ENCODE measurements at regions not wholly inside any gene's neighbourhood (a gene's known extent, or its start where the extent isn't known, plus 50 kb on each side); places are given as distances from the start of the nearest gene placed in this dataset.
"Not testable (repeated sequence)": the region's sequence is repeated elsewhere in the genome, so short reads cannot be mapped to it uniquely, and the experiment has no call there.

DNA sequence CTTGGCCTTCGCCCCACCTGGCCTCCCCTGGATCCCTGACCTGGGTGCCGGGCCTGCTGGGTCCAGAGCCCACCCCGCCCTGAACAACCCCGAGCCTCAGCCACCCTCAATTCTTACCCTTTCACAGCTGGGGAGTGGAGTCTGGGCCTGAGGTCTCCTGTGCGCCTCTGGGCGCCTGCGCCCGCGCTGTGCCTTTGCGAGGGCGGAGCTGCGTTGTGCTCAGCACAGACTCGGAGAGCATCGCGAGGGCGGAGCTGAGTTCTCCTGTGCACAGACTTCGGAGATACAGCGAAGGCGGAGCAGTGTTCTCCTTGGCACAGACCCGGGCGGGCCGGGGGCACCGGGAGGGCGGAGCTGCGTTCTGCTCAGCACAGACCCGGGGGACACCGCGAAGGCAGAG, 123.3 kb downstream of the PPIAL4E start:
- intact Hi-C loops (cut with DNase I); DNase-seq (ENCODE audit: low spot score): not testable (repeated sequence)
- ATAC-seq: peak; percentile 71

Measured in sciatic nerve (tissue), 2 donors.